HG03103 (cell line): ENCODE measurements at regions not wholly inside any gene's neighbourhood (a gene's known extent, or its start where the extent isn't known, plus 50 kb on each side); places are given as distances from the start of the nearest gene placed in this dataset.
A peak's percentile ranks its signal among the peaks of the same experiment; 100 is the strongest.

ENCODE experiments used
- ATAC-seq: cut with Tn5 transposase; IDR thresholded peaks from one replicate; pipeline ENCODE4 v1.9.1; 2021; ENCODE audit warnings: low read depth; ENCODE audit not compliant: unreplicated experiment

DNA sequence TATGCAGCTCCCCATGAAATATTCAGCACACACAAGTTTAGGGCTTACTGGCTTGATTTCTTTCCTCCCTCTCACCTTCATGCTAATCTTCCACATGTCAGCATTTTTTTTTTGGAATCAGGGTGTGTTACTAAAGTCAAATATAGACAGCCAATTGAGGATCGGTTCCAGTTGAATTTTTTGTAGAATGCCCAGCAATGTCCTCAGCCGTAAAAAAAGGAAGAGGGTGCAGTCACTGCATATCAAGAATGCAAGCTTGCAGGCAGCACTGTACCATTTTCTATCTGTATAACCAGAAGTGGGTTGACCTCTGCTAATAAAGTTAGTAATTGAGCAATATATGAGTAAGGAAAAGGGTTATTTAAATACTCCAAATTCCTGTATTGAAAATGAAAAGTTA is 51.4 kb upstream of the CHMP2B start:
- no peak for ATAC-seq

DNA sequence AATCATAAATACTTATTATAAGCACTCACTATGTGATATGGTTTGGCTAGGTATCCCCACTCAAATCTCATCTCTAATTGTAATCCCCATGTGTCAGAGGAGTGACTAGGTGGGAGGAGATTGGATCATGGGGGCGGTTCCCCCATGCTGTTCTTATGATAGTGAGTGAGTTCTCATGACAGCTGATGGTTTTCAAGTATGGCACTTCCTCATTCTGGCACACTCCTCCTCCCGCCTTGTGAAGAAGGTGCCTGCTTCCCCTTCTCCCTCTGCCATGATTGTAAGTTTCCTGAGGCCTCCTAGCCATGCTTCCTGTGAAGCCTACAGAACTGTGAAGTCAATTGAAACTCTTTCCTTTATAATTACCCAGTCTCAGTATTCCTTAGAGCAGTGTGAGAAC is 53.3 kb upstream of the CHMP2B start:
- ATAC-seq: no peak

DNA sequence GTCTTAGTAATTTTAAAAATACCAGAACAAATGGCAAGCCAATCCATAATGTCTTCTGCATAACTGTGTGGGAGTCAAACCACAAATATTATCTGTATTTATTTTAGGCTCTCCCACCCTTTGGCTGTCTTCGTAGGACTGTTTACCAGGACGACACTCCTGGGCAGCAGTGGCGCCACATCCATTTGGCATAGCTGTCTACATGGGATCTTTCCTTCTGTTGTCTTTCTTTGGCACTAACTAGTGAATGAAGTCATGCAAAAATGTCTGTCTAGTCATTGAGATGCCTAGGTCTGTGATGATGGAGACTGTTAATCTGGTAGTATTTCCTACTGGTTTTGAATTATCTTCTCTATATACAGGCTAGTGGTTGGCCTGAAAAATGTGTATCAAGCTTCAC is 54.0 kb upstream of the CHMP2B start:
- no peak for ATAC-seq

DNA sequence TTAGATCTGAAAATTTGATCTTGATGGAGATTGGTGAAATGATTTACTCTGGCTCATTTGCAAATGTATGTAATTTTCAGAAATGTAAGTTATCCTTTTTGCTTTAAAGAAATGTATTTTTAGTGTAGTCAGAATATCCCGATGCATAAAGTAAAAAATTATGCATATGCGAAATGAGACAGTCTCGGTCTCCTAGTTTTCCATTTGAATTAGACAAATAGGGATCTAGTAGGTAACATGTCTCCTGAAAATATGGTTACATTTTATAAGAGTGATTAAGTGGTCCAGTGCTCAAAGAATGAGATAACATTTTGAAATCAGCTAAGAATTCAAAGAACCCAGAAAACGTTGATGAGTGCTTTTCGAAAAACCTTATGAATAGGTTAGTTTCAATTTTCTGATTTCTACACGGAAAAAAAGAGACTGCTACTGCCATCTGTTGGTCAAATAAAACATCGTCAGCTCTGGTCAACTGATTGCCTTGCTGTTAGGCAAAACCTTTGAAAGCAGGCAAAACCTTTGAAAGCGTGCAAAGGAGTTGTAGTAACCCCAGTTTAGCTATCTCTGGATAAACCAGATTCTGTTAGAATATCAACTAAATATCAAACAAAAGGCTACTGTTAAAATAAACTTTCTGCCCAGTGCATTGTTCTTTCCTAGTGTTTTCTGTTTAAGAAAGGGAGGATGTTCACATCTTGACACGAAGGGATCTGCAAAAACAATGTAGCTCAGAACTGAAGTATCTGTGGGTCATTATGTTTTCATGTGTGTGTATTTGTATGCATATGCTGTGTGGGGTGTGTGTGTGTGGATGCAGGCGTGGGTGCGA is 59.3 kb upstream of the CHMP2B start:
- ATAC-seq: peak; percentile 78

DNA sequence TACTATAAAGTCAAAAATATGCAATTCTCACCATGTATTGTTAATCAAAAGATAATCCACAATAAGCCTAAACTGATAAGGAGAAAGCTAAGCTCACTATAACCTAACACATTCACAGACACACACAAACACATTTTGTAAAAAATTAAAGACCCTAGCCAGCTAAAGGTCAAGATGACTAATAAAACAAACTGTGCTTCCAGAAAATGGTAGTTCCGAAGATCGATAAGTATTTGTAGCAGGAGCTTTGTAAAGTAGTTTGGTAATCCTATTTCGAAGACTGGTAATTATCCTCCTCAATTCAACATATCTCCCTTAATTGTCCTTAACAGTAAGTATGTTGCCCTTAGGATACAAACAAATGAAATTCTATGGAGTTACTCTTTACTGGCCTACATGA is 62.9 kb upstream of the CHMP2B start:
- ATAC-seq: no peak

DNA sequence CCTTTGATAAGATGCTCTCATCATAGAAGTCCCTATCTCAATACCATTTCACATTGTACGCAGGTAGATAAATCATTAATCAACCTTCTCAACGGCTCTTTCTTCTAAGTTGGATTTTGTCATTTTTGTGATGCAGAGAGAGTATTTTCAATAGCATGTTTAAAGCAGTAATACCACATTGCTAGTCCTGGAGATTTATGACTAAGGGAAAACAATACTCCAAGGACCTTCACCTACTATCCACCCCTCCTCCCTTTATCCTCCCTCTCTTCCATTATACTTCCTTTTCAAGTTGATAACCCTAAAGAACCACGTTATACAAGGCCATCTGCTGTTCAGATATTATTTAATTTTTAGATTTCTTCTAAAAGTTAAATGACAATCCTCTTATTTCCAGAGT is 65.3 kb upstream of the CHMP2B start:
- ATAC-seq: no peak

DNA sequence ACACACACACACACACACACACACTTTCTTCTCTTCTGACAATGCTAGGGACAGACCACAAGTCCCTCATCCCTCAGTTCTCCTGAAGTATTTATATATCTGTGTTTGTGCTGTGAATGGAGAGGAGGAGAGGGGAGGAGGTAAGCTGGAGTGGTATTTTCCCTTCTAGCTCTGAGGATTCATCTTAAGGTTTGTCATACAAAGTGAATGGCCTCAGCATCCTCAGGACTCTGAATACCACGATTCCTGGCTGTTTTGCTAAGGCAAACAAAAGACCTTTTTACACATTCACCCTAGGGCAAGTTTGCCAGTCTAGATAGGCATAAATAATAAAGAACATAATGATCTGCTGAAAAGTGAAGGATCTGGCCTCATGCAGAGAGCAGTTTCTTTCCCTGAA is 65.7 kb upstream of the CHMP2B start:
- ATAC-seq: no peak

DNA sequence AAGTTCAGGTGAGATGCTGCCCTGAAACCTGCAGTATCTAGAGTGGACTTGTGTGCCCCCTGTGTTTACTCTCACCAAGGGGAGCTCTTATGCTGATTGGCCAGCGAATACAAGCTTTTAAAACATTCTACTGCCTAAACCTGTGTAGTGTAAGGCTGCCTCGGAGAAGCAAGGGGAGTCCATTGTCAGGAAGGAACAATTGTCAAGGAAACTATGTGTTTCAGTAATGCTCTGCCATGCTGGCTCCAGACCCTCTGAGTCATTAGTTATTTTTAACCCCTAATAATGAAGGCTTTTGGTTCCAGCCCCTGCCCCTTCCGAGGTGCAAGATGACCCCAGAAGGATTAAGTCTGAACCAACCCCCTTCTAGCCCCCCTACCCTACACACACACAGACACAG is 66.1 kb upstream of the CHMP2B start:
- no peak for ATAC-seq

DNA sequence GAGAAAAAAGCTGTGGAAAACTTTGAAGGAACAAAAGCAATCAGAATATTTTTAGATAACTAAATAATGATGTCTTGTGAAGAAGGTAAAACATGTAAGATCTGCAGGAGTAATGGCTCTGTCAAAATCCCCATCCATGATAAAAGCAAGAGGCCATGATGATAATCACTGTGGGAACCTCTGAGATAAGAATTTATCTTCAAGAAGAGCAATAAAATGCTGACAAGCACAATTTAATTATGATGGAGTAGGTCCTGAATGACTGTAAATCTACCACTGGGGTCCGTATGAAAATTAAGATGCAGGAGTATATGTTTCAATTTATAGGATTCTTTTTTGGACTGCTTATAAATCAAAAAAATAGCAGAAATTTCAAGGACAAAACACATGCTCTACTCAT is 68.3 kb upstream of the CHMP2B start:
- no peak for ATAC-seq

DNA sequence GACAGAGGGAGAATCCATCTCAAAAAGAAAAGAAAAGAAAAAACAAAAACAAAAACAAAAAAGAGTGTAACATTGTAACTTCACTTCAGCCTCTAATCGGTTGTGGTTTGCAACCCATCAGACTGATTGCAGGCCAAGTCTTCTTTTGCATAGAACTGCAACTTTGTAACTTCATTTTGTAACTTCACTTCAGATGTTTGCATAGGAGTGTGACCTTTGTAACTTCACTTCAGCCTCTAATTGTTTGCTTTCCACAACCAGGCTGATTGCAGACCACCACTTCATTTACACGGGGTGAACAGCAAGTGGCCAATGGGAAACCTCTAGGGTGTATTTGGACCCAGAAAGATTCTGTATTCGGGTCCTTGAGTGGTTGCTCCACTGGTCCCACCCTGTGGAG is 79.1 kb upstream of the CHMP2B start:
- no peak for ATAC-seq

DNA sequence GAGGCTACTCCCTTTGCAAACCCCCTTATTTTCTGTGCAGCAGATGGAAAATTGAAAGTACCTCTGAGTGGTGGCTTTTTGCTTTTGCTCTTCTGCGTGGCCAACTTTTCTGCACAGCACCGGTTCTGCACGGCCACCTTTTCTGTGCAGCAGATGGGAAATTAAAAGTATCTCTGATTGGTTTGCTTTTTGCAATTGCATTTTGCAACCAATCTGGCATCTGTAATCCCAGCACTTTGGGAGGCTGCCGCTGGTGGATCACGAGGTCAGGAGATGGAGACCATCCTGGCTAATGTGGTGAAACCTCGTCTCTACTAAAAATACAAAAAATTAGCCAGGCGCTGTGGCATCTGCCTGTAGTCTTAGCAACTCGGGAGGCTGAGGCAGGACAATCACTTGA is 79.5 kb upstream of the CHMP2B start:
- ATAC-seq: no peak

DNA sequence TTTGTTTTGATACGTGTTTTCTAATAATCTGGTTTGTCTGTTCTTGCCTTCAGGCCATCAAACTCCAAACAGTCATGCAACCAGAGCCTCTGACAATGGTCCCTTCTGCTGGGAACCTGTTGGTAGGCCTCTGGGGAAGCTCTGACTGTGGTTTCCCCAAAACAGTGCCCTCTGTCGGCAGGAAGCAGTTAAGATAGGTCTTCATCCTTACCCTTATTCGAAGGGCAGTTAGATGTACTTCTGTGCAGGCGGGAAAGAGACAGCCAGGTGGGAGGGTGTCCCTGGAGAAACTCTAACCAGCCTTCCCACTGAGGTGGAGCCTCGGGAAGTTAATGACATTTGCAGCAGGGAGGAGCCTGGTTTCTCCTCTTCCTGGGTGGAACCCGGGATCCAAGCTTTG is 81.6 kb upstream of the CHMP2B start:
- ATAC-seq: peak; percentile 91

DNA sequence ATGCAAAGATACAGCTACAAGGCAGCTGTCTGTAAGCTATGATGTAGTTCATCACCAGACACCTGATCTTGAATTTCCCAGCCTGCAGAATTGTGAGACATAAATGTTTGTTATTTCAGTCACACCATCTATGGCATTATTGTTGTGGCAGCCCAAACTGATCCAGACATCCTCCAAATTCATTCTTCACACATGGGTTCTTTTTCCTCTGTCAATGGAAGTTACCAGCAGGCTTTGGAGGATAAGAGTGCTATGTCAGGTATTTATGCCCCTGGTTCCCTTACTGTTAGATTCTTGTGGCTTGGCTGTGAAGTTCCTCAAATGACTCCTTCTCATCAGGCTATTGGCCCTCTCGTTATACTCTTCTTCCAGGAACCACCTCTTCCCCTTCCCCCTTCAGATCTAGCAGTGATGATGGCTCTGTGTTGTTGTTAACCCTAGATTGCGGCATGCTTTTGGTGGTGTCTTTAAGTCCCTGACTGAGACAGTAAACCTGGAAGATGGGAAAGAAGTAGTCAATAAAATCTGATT is 91.0 kb upstream of the CHMP2B start:
- no peak for ATAC-seq

DNA sequence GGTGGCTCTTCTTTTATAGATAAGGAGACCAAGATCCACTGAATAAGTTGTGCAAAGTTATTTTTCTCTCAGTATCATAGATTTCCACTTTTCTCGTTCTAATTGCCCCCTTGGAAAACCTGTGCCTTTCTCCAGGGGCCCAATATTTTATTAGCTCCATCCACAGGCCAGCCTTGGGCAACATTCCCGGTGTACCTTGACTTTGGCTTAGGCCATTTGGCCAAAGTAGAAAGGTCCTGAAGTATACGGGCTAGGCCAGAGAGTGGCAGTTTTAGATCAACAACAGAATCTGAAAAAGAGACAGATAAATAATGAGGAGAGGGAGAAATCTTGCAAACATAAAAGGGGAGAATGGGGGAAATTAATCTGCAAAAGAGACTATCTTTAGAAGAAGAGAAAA is 91.7 kb upstream of the CHMP2B start:
- no peak for ATAC-seq

DNA sequence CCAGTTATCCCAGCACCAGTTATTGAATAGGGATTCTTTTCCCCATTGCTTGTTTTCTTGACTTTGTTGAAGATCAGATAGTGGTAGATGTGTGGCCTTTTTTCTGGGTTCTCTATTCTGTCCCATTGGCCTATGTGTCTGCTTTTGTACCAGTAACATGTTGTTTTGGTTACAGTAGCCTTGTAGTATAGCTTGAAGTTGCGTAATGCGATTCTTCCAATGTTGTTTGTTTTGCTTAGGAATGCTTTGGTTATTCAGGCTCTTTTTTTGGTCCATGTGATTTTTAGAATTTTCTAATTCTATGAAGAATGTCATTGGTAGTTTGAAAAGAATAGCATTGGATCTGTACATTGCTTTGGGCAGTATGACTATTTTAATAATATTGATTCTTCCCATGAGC is 94.3 kb upstream of the CHMP2B start:
- ATAC-seq: no peak

DNA sequence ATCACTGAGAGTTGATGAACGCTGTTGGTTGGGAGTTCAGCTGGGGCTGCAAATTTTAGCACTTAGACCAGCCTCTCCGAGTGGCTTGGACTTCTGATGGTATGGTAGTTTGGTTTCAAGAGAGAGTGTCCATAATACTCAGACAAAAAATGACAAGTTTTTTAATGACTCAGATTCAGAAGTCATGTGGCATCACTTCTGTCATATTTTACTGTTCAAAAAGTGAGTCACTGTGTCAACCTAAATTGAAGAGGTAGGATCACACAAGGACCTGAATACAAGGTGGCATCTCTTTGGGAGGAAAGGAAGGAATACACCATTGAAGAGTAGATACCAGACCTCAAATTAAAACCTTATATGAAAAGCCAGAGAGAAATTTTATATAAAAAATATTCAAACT is 99.1 kb upstream of the CHMP2B start:
- ATAC-seq: no peak

DNA sequence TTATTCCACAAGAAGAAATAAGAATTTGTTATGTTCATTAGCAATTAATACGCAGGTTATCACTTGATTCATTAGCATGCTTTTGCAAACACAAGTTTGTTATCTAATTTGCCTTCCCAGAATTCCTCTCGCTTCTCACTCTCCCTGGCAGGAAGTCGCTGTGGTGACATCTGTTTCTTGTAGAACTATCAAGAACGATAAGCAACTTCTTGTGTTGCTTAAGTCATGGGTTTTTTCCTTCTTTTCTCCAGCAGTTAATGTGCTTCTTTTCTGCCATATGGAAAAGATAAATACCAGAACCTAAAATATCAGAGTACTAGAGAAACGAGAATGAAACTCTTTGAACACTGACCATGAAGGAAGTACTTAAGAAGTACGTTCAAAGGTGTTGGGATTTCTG is 99.8 kb upstream of the CHMP2B start:
- no peak for ATAC-seq

DNA sequence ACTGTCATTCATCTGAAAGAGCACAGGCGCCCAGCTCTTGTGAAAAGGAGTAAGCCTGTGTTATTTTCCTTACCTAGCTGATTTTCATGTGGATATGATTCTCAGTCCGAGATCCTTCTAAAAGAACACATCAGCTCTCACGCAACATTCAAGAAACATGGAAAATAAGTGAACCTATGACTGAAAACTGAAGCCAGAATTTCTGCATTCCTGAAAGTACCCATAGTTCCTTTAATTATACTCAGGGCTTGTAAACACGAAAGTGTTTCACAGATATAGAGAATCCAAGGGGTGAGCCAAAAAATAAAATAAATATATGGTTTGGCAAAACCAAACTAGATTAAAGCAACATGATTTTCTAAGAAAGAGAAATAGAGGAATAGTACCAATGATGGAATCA is 100.8 kb upstream of the CHMP2B start:
- ATAC-seq: no peak

DNA sequence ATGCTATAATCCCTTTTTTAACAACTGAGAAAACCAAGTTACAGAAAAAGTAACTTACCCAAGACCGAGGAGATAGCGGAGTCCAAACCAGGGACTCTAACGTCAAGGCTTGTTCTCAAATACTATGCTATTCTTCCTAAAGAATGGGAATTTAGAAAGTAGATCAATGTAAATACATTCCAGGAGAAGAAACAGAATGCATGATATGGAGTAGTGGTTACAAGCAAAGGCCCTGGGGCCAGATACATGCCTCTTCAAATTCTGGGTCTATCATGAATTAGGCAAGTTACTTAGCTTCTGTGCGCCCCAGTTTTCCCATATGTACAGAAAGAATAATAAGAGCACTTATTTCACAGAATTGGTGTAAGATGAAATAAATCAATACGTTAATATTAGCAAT is 102.0 kb upstream of the CHMP2B start:
- ATAC-seq: no peak

DNA sequence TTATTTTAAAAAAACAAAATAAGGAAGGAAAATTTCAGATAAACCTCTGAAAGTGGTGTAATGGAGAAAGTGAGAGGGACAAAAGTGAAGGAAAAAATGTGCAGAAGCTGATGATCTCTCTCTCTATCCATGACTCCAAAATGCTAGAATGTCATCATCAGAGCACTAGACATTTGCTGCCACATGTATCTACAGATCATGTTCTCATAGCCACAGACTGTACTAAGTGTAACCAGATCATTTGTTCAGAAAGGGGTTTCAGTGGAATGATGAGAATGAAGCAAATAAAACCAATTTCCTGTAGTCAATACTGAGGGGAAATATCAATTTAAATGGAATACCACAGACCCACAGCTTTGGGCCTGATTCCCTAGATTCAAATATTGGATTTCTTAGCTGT is 104.3 kb upstream of the CHMP2B start:
- no peak for ATAC-seq

DNA sequence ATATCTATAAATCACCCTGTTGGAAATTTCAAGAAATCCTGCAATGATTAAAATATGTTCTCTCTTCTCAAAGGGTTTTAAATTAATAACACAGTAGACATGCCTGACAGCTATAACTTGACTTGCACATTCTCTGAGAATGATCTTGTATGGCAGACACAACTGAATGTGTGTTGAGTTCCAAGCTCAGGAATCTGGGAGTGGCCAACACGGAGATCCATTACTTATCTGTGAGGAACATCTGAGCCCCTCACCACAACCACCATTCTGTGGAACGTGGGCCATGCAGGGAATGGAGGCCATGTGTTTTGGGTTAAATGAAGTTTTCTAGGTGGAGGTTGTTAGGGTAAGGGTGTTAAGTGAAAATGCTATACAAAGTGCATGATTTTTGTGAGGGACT is 105.3 kb upstream of the CHMP2B start:
- no peak for ATAC-seq

DNA sequence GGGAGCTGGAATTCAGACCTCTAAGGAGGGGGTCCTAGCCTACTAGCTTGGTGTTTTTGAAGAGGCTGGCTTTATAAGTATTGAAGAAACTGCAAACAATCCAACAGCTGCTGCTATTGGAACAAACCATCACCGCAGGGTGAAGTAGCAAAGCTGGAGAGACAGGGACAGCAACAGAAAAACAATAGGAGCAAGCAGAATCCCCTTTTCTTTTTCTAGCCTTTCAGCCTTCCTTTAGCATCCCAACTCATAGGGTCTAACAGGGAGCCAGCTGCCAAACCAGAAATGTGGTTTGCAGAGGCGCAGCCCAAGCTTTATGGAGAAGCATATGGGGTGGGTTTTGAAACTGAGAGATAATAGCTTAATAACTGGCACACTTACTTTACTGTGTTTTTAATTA is 106.2 kb upstream of the CHMP2B start:
- no peak for ATAC-seq

DNA sequence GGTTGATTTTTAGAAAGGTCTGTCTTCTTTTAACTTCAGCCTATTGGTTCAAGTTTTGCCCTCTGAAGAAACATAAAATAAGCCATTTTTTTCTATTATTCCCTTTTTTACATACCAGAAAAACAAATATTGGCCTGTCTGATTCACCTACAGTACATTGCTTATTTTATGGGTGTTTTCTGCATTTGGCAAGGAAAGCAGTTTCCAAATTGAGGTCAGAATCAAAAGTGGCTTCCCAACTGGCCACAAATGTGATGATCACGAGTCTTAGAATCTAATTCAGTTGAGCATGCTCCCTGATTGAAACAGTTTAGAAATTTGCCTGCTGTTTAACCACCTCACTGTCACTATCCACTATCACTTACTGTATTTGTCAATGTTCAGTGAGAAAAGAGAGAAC is 106.9 kb upstream of the CHMP2B start:
- no peak for ATAC-seq
